SU-DHL-6 (cell line): ENCODE measurements at regions not wholly inside any gene's neighbourhood (a gene's known extent, or its start where the extent isn't known, plus 50 kb on each side); places are given as distances from the start of the nearest gene placed in this dataset.

Experiments used
- EZH2phosphoT487 ChIP-seq: fragments of 200-600 bp; sonication (generic), shearing (Covaris generic); conservative IDR thresholded peaks from 2 replicates; pipeline ENCODE4 v1.6.1; 2018; ENCODE audit warnings: mild to moderate bottlenecking, antibody characterized with exemption, low read length, moderate library complexity, mixed read lengths
- TF ChIP-seq, protein P1 (sequence below): fragments of 200-600 bp; sonication (generic); IDR thresholded peaks from one replicate; pipeline ENCODE4 v1.5.1; 2017; ENCODE audit warnings: antibody characterized with exemption, mild to moderate bottlenecking, low read length, moderate library complexity; ENCODE audit not compliant: insufficient read depth, poor library complexity, severe bottlenecking

DNA sequence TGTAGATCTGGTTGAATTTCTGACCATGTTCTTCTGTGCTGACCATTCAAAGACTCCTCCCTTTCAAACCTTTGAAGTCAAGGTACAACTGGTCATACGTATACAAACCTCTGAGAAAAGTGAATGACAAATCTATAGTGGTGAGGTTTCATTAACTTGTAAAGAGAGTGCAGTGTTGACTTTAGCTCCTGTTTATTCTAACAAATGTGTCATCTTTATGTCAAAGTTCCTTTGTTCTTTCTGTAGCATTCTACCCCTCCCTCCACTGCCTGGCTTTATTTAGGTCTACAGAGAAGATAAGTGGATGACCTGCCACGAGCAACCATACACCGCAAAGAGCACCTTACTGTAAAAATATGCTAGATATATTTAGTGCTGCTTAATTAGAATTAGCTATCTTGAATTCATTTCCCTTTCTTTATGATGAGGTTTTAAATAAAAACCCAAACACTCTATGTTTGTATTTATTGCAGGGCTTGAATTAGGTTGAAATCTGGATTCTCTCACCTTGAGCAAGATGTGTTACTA lies 520.0 kb upstream of the CDH11 start:
- TF ChIP-seq, protein P1, sequence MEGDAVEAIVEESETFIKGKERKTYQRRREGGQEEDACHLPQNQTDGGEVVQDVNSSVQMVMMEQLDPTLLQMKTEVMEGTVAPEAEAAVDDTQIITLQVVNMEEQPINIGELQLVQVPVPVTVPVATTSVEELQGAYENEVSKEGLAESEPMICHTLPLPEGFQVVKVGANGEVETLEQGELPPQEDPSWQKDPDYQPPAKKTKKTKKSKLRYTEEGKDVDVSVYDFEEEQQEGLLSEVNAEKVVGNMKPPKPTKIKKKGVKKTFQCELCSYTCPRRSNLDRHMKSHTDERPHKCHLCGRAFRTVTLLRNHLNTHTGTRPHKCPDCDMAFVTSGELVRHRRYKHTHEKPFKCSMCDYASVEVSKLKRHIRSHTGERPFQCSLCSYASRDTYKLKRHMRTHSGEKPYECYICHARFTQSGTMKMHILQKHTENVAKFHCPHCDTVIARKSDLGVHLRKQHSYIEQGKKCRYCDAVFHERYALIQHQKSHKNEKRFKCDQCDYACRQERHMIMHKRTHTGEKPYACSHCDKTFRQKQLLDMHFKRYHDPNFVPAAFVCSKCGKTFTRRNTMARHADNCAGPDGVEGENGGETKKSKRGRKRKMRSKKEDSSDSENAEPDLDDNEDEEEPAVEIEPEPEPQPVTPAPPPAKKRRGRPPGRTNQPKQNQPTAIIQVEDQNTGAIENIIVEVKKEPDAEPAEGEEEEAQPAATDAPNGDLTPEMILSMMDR, result no peak
- no peak for TF ChIP-seq EZH2phosphoT487
